HEK293T (cell line): ENCODE measurements at regions not wholly inside any gene's neighbourhood (a gene's known extent, or its start where the extent isn't known, plus 50 kb on each side); places are given as distances from the start of the nearest gene placed in this dataset.

Source experiments
- ARNT ChIP-seq: fragments of 450-650 bp; IDR thresholded peaks from 2 replicates; pipeline ENCODE4 v1.6.1; 2017; ENCODE audit warnings: mild to moderate bottlenecking
- BHLHE40 ChIP-seq: fragments of 450-650 bp; IDR thresholded peaks from 2 replicates; pipeline ENCODE4 v1.6.1; 2016; ENCODE audit warnings: mild to moderate bottlenecking, moderate library complexity, borderline replicate concordance
- CTBP1 ChIP-seq: fragments of 450-650 bp; IDR thresholded peaks from 2 replicates; pipeline ENCODE4 v1.6.1; 2016; ENCODE audit warnings: borderline replicate concordance
- FOXA1 ChIP-seq: fragments of 450-650 bp; IDR thresholded peaks from 2 replicates; pipeline ENCODE4 v1.6.1; 2016; ENCODE audit warnings: mild to moderate bottlenecking
- FOXK2 ChIP-seq: fragments of 450-650 bp; IDR thresholded peaks from 2 replicates; pipeline ENCODE4 v1.6.1; 2016; ENCODE audit warnings: mild to moderate bottlenecking
- FOXM1 ChIP-seq: fragments of 450-650 bp; IDR thresholded peaks from 2 replicates; pipeline ENCODE4 v1.6.1; 2017; ENCODE audit warnings: mild to moderate bottlenecking, borderline replicate concordance
- HDGF ChIP-seq: fragments of 450-650 bp; IDR thresholded peaks from 2 replicates; pipeline ENCODE4 v1.6.1; 2017; ENCODE audit warnings: antibody characterized with exemption, borderline replicate concordance
- L3MBTL2 ChIP-seq: fragments of 450-650 bp; conservative IDR thresholded peaks from 2 replicates; pipeline ENCODE4 v1.6.1; 2016; ENCODE audit warnings: mild to moderate bottlenecking
- LEF1 ChIP-seq: fragments of 450-650 bp; IDR thresholded peaks from 2 replicates; pipeline ENCODE4 v1.6.1; 2017; ENCODE audit warnings: mild to moderate bottlenecking, borderline replicate concordance
- SP1 ChIP-seq: fragments of 450-650 bp; IDR thresholded peaks from 2 replicates; pipeline ENCODE4 v1.6.1; 2017
- SUZ12 ChIP-seq: fragments of 450-650 bp; IDR thresholded peaks from 2 replicates; pipeline ENCODE4 v1.6.1; 2016; ENCODE audit warnings: mild to moderate bottlenecking
- TARDBP ChIP-seq: fragments of 450-650 bp; IDR thresholded peaks from 2 replicates; pipeline ENCODE4 v1.6.1; 2016
- ZNF384 ChIP-seq: fragments of 450-650 bp; IDR thresholded peaks from 2 replicates; pipeline ENCODE4 v1.6.1; 2016
- TF ChIP-seq, protein P1 (sequence below): fragments of 450-650 bp; IDR thresholded peaks from 2 replicates; pipeline ENCODE4 v1.6.1; 2016

DNA sequence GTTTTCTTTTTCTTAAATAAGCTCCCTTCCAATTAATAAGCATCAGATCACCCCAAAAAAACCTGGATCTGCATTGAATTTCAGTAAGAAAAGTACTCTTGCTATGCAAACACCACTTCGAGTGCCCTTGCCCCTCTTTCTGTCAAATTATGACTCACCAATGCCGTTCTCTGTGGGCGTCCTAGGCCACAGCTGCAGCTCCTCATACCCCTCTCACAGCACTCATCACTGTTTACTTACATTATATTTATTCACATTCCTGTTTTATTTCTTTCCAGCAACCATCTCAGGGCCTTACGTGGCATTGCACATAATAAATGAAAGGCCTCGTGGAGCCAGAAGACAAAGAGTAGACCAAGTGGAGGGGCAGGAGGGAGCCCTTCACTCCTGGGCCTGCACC is 99.1 kb upstream of the CTTNBP2NL start:
- TF ChIP-seq TARDBP: no peak
- no peak for TF ChIP-seq ZNF384
- no peak for TF ChIP-seq FOXK2
- no peak for TF ChIP-seq BHLHE40
- TF ChIP-seq ARNT: no peak
- TF ChIP-seq L3MBTL2: no peak
- TF ChIP-seq SUZ12: no peak
- TF ChIP-seq LEF1: no peak
- no peak for TF ChIP-seq SP1
- no peak for TF ChIP-seq FOXA1
- TF ChIP-seq CTBP1: no peak
- TF ChIP-seq HDGF: no peak
- TF ChIP-seq, protein P1, sequence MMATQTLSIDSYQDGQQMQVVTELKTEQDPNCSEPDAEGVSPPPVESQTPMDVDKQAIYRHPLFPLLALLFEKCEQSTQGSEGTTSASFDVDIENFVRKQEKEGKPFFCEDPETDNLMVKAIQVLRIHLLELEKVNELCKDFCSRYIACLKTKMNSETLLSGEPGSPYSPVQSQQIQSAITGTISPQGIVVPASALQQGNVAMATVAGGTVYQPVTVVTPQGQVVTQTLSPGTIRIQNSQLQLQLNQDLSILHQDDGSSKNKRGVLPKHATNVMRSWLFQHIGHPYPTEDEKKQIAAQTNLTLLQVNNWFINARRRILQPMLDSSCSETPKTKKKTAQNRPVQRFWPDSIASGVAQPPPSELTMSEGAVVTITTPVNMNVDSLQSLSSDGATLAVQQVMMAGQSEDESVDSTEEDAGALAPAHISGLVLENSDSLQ: no peak
- TF ChIP-seq FOXM1: no peak
